GM12873 (cell line): ENCODE measurements at regions not wholly inside any gene's neighbourhood (a gene's known extent, or its start where the extent isn't known, plus 50 kb on each side); places are given as distances from the start of the nearest gene placed in this dataset.

ENCODE experiments used
- CTCF ChIP-seq: IDR thresholded peaks from 2 replicates; pipeline ENCODE4 v1.5.1; 2012; ENCODE audit warnings: low read depth, mild to moderate bottlenecking, moderate library complexity, low read length, control low read depth; ENCODE audit not compliant: insufficient read depth; ENCODE audit errors: missing control alignments

GRCh38 chrX:5672099-5672498 lies 556.6 kb downstream of the NLGN4X start:
- no peak for TF ChIP-seq CTCF

- TF ChIP-seq CTCF, result no peak
These were observed 572.1 kb downstream of the NLGN4X start for GRCh38 chrX:5656544-5656943.

- no peak for TF ChIP-seq CTCF
These were observed 577.8 kb downstream of the NLGN4X start for GRCh38 chrX:5650904-5651303.

GRCh38 chrX:5648941-5649568 lies 579.6 kb downstream of the NLGN4X start:
- no peak for TF ChIP-seq CTCF

GRCh38 chrX:5646818-5647217 lies 581.8 kb downstream of the NLGN4X start:
- TF ChIP-seq CTCF, result no peak

- TF ChIP-seq CTCF, result no peak
These were observed 583.9 kb downstream of the NLGN4X start for GRCh38 chrX:5644776-5645175.

- no peak for TF ChIP-seq CTCF
These were observed 588.6 kb downstream of the NLGN4X start for GRCh38 chrX:5640071-5640470.

GRCh38 chrX:5638572-5638971 lies 590.1 kb downstream of the NLGN4X start:
- no peak for TF ChIP-seq CTCF
